Effector memory CD4-positive, alpha-beta T cell (primary cell): ENCODE measurements at regions not wholly inside any gene's neighbourhood (a gene's known extent, or its start where the extent isn't known, plus 50 kb on each side); places are given as distances from the start of the nearest gene placed in this dataset.

Experiments
- DNase-seq, 3 donors: peaks; one replicate each; pipeline ENCODE4 v3.0.0-alpha.2; 2020
- H3K27ac ChIP-seq: 2 replicates; pipeline ENCODE4 v1.7.0; 2013; ENCODE audit warnings: mild to moderate bottlenecking, low read length, moderate library complexity; ENCODE audit not compliant: insufficient read depth, poor library complexity, severe bottlenecking
- H3K27me3 ChIP-seq: replicated peaks from 2 replicates; pipeline ENCODE4 v1.7.0; 2013; ENCODE audit warnings: mild to moderate bottlenecking, low read length; ENCODE audit not compliant: insufficient read depth, control insufficient read depth, poor library complexity, severe bottlenecking
- H3K36me3 ChIP-seq: 2 replicates; pipeline ENCODE4 v1.7.0; 2013; ENCODE audit warnings: mild to moderate bottlenecking, low read length, moderate library complexity; ENCODE audit not compliant: control insufficient read depth, insufficient read depth
- H3K4me1 ChIP-seq: 2 replicates; pipeline ENCODE4 v1.7.0; 2013; ENCODE audit warnings: low read length, mild to moderate bottlenecking; ENCODE audit not compliant: control insufficient read depth, insufficient read depth, poor library complexity, severe bottlenecking
- H3K4me3 ChIP-seq: 2 replicates; pipeline ENCODE4 v1.7.0; 2013; ENCODE audit warnings: low read length, low read depth, mild to moderate bottlenecking; ENCODE audit not compliant: insufficient read depth, poor library complexity, severe bottlenecking
- H3K9me3 ChIP-seq: 2 replicates; pipeline ENCODE4 v1.7.0; 2013; ENCODE audit warnings: mild to moderate bottlenecking, low read length, moderate library complexity; ENCODE audit not compliant: control insufficient read depth

DNA sequence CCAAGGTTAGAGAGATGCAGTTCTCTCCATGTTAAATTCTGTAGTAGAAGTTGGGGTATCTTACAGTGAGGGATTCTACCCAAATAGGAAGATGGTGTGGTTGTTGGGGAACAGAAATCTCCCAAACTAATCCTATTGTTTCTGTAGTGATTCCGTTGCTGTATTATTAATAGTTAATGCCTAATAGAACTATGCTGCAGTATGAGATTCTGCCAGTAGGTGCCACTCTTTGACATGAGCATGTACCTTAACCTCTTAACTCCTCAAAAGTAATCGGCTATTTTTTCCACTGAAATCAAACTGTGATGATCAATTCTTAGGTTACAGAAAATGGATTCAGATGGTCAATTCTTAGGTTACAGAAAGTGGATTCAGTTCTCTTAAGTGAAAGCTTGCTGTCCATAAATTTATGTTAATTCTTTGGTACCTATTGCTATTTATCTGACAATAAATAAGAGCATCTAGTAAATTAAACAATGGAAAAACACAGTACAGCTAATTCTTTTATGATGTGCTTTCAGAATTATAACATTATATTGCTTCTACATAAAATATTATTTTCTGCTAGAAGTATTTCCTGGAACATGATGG lies 97.9 kb upstream of the DLX2 start:
- Histone ChIP-seq H3K4me1 (no peaks in the 10 kb centered on the region), H3K36me3 (no peaks in the 10 kb centered on the region), H3K9me3 (no peaks in the 10 kb centered on the region), H3K4me3 (no peak overlapping the region), H3K27me3 (no peaks in the 10 kb centered on the region), H3K27ac (no peak overlapping the region)
- no peak for DNase-seq

DNA sequence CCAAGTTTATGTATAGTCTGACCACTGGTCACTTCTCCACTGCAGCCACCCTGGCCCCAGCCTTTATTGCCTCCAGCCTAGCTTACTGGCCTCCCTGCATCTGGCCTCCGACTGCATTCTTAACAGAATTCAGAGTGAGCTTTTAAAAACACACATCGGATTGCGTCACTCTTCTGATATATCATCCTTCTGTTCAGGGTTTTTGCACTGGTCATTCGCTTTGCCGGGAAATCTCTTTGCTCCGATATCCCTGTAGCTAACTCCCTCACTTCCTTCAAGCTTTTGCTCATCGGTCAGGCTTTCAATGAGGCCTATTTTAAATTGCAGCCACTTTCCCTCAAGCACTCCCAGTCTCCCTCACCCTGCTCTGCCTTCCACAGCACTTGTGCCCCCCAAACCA lies 101.6 kb upstream of the DLX2 start:
- H3K36me3 ChIP-seq, result no peaks in the 10 kb centered on the region
- no peak overlapping the region for H3K4me3 ChIP-seq
- H3K27me3 ChIP-seq, result no peaks in the 10 kb centered on the region
- no peak for DNase-seq
- no peaks in the 10 kb centered on the region for H3K4me1 ChIP-seq
- H3K9me3 ChIP-seq, result no peaks in the 10 kb centered on the region
- no peak overlapping the region for H3K27ac ChIP-seq

DNA sequence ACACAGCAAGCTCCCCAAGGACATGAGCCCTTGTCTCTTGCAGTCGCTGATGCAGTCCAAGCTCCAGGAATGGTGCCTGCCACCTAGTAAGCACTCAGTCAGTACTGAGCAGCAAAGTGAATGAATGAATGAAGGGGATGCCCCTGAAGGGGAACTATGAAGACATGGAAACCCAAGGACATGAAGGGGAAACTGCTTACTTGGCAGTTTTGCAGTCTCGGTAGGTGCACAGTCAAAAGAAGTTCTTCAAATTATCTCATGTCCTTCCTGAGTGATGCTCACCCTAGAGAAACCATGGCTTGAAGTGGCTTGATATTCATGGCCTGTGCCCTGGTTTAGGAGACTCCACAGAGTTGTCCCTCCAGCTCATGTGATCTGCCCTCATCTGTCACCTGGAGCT lies 102.1 kb upstream of the DLX2 start:
- Histone ChIP-seq H3K36me3 (no peaks in the 10 kb centered on the region), H3K4me3 (no peak overlapping the region), H3K4me1 (no peaks in the 10 kb centered on the region), H3K27ac (no peak overlapping the region), H3K27me3 (no peaks in the 10 kb centered on the region), H3K9me3 (no peaks in the 10 kb centered on the region)
- DNase-seq, result no peak

DNA sequence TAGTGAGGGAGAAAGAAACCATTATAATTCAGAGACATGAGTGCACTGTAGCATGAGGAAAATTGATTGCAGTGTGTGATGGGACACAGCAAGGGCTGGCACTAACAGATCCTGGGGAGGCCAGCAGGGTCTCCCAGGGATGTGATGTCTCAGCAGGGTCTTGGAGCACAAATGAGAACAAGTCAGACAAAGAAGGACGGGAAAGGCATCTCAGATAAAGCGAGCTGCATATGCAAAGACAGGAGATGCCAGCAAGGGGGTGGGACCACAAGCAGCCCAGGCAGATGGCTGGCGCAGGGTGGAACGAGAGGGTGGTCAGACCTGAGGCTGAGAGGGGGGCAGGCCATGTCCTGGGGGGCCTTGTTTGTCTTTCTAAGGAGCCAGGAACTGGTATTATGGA lies 102.6 kb upstream of the DLX2 start:
- no peaks in the 10 kb centered on the region for H3K9me3 ChIP-seq
- H3K27me3 ChIP-seq, result no peaks in the 10 kb centered on the region
- no peaks in the 10 kb centered on the region for H3K4me1 ChIP-seq
- H3K27ac ChIP-seq, result no peak overlapping the region
- DNase-seq, result no peak
- H3K36me3 ChIP-seq, result no peaks in the 10 kb centered on the region
- H3K4me3 ChIP-seq, result no peak overlapping the region

DNA sequence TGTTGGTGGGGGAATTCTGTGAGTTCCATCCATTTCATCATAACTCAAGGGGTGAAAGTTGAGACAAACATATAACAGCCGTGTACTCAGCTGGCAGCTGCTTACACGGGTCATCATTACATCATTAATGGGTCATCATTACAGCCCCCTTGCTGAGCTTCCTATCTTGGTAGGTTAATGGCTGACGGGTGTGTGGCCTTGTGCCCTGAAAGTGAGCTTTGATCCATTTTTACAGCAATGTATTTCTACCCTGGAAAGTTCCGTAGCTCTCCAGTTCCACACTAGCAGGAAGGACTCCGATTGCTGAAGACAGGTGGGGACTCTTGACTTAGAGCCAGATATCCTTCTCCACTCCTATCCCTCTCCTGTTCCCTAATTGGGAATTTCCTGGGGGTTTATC lies 105.2 kb upstream of the DLX2 start:
- H3K4me1 ChIP-seq, result no peaks in the 10 kb centered on the region
- H3K4me3 ChIP-seq, result no peak overlapping the region
- DNase-seq, result no peak
- no peaks in the 10 kb centered on the region for H3K27me3 ChIP-seq
- H3K36me3 ChIP-seq, result no peaks in the 10 kb centered on the region
- H3K9me3 ChIP-seq, result no peaks in the 10 kb centered on the region
- H3K27ac ChIP-seq, result no peak overlapping the region

DNA sequence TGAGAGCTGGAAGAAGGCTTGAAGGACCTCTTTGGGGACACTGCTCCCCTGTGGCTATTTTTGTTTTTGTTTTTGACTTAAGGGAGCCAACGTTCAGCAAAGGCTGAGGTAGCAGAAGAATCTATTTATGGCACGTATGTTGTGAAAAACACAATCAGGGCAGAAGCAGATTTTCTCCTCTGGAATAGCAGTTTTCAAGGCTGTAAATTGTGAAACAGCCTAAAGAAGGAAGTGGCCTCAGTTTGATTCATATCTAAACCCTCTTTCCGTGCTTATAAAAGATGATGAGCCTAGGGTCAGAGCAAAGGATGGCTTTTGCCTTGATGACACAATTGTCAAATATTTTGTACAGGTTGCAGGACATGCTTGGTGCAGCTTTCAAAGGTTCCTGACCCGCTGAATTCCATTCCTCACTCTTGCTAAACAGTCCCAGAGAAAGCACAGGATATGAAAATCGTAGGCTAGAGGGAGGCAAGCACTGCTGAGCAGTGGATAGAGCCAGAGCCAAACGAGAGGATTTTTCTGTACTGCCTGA lies 106.2 kb upstream of the DLX2 start:
- Histone ChIP-seq H3K4me1 (no peaks in the 10 kb centered on the region), H3K27me3 (no peaks in the 10 kb centered on the region), H3K9me3 (no peaks in the 10 kb centered on the region), H3K27ac (no peak overlapping the region), H3K36me3 (no peaks in the 10 kb centered on the region), H3K4me3 (no peak overlapping the region)
- no peak for DNase-seq

DNA sequence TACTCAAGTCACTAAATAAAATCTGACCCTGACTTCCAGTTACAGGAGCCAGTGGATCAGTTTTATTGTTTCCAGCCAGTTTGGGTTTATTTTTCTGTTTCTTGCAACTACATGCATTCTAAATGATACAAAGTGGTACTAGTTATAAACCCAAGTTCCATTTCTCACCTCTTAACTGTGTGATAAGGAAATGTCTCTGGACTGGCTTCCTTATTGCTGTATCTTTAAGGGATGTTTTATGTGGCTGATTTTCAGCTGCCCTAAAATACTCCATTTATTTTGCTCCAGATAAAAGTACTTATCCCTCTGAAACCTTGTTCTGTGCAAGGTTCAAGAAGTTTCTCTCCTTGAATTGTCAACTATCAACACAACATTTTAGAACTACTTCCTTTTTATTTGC lies 107.9 kb upstream of the DLX2 start:
- no peak for DNase-seq
- Histone ChIP-seq H3K27me3 (no peaks in the 10 kb centered on the region), H3K9me3 (no peaks in the 10 kb centered on the region), H3K4me3 (no peak overlapping the region), H3K27ac (no peak overlapping the region), H3K4me1 (no peaks in the 10 kb centered on the region), H3K36me3 (no peaks in the 10 kb centered on the region)

DNA sequence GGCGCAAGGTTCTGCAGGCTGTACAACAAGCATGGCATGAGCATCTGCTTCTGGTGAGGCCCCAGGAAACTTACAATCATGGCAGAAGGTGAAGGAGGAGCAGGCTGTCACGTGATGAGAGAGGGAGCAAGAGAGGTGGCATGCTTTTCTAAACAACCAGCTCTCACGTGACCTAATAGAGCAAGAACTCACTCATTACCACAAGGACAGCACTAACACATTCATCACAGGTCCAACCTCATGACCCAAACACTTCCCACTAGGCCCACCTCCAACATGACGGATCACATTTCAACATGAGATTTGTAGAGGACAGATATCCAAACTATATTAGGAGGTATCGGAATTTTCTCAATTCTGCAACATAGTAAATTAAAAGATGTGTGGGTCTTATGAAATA lies 108.8 kb upstream of the DLX2 start:
- H3K4me3 ChIP-seq, result no peak overlapping the region
- no peak for DNase-seq
- H3K27me3 ChIP-seq, result no peaks in the 10 kb centered on the region
- H3K36me3 ChIP-seq, result no peaks in the 10 kb centered on the region
- H3K27ac ChIP-seq, result no peak overlapping the region
- H3K9me3 ChIP-seq, result no peaks in the 10 kb centered on the region
- H3K4me1 ChIP-seq, result no peaks in the 10 kb centered on the region

DNA sequence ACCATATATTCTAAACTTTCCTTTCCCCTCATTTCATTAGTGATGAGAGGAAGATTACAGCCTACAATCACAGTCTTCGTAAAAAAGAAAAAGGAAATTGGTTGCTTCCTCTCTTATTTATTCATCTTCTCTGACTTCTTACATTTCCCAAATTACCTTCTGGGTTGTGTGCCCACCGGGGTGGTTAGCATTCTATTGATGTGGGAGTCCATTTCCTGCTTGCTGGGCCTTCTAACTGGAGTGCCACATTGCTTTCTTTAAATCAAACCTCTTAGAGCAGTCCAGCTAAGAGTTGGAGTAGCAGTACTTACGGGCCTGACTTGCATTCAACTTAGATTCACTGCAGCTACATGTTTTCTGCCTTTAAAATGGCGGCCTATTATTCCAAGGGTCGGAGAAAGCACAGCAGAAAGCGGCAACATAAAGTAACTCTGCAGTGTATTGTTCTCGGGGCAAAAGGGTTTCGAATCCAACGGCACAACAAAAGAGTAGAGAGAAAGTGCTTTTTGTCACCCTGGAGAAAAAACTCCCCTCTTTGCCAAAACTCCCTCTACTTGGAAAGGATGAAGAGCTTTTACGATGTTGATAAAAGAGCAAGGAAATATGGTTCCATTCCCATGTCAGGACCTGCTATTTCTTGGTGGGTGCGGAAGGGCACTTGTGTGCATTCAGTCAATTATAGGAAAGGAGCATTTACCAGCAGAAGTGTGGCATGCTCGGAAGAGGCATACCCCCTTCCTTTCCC lies 110.6 kb upstream of the DLX2 start:
- H3K27ac ChIP-seq, result no peak overlapping the region
- H3K4me1 ChIP-seq, result no peaks in the 10 kb centered on the region
- no peaks in the 10 kb centered on the region for H3K9me3 ChIP-seq
- H3K36me3 ChIP-seq, result no peaks in the 10 kb centered on the region
- DNase-seq, result no peak
- H3K4me3 ChIP-seq, result no peak overlapping the region
- no peaks in the 10 kb centered on the region for H3K27me3 ChIP-seq

DNA sequence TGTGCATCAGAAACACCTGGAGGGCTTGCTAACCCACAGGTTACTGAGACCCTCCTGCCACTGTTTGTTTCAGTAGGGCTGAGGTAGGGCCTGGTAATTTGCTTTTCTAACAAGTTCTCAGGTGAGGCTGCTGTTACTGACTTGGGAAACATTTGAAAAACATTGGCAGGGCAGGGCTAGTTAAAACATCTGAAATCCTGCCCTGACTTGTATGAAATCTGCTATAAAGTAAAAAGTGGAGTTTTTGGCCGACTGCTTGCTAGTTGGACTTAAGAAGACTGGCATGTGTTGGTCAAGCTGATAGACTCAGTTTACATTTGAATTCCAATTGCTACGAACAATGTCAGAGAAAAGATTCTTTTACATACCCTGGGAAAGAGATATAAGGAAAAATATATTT lies 111.6 kb upstream of the DLX2 start:
- Histone ChIP-seq H3K9me3 (no peaks in the 10 kb centered on the region), H3K4me3 (no peak overlapping the region), H3K27ac (no peak overlapping the region), H3K4me1 (no peaks in the 10 kb centered on the region), H3K27me3 (no peaks in the 10 kb centered on the region), H3K36me3 (no peaks in the 10 kb centered on the region)
- no peak for DNase-seq
